ENCODE measurements at regions not wholly inside any gene's neighbourhood (a gene's known extent, or its start where the extent isn't known, plus 50 kb on each side); places are given as distances from the start of the nearest gene placed in this dataset.

- Mint-ChIP-seq H3K27me3 (ENCODE audit: insufficient read depth) (no peaks in the 10 kb centered on the region), H3K4me1 (ENCODE audit: low read depth) (no peaks in the 10 kb centered on the region), H3K36me3 (ENCODE audit: low read depth) (no peaks in the 10 kb centered on the region), H3K4me3 (no peak overlapping the region), H3K27ac (no peak overlapping the region), H3K9me3 (peaks cover 5% of the 10 kb centered on the region; the same call in 1 of the 2 replicates)
- no peak for TF ChIP-seq CTCF (IDR thresholded peaks at IDR 0.05)
- no peak for DNase-seq
These were observed 366.1 kb upstream of the FAM47C start for GRCh38 chrX:36642052-36642451.

- Mint-ChIP-seq H3K4me1 (ENCODE audit: low read depth) (no peaks in the 10 kb centered on the region), H3K36me3 (ENCODE audit: low read depth) (no peaks in the 10 kb centered on the region), H3K4me3 (no peak overlapping the region), H3K27me3 (ENCODE audit: insufficient read depth) (no peaks in the 10 kb centered on the region), H3K27ac (no peak overlapping the region), H3K9me3 (peaks cover 5% of the 10 kb centered on the region)
- DNase-seq: no peak
- TF ChIP-seq CTCF (IDR thresholded peaks at IDR 0.05): no peak
These were observed 357.5 kb upstream of the FAM47C start for GRCh38 chrX:36650622-36651021.

- no peak for DNase-seq
- peaks cover 9% of the 10 kb centered on the region; the same call in 1 of the 2 replicates for H3K9me3 Mint-ChIP-seq
- H3K4me3 Mint-ChIP-seq: no peak overlapping the region
- H3K27ac Mint-ChIP-seq: no peak overlapping the region
- no peaks in the 10 kb centered on the region for H3K36me3 Mint-ChIP-seq (ENCODE audit: low read depth)
- no peak for TF ChIP-seq CTCF (IDR thresholded peaks at IDR 0.05)
- H3K27me3 Mint-ChIP-seq (ENCODE audit: insufficient read depth): no peaks in the 10 kb centered on the region
- no peaks in the 10 kb centered on the region for H3K4me1 Mint-ChIP-seq (ENCODE audit: low read depth)
These were observed 324.7 kb upstream of the FAM47C start for GRCh38 chrX:36683507-36683906.

GRCh38 chrX:36684053-36684452 is 324.1 kb upstream of the FAM47C start:
- no peak for DNase-seq
- H3K36me3 Mint-ChIP-seq (ENCODE audit: low read depth): no peaks in the 10 kb centered on the region
- H3K27me3 Mint-ChIP-seq (ENCODE audit: insufficient read depth): no peaks in the 10 kb centered on the region
- H3K9me3 Mint-ChIP-seq: peaks cover 9% of the 10 kb centered on the region; the same call in 1 of the 2 replicates
- no peak for TF ChIP-seq CTCF (IDR thresholded peaks at IDR 0.05)
- H3K4me3 Mint-ChIP-seq: no peak overlapping the region
- H3K27ac Mint-ChIP-seq: no peak overlapping the region
- H3K4me1 Mint-ChIP-seq (ENCODE audit: low read depth): no peaks in the 10 kb centered on the region

GRCh38 chrX:36721990-36722389 is 286.2 kb upstream of the FAM47C start:
- no peak for TF ChIP-seq CTCF (IDR thresholded peaks at IDR 0.05)
- Mint-ChIP-seq H3K36me3 (ENCODE audit: low read depth) (no peaks in the 10 kb centered on the region), H3K9me3 (peaks cover 24% of the 10 kb centered on the region), H3K27ac (no peak overlapping the region), H3K27me3 (ENCODE audit: insufficient read depth) (no peaks in the 10 kb centered on the region), H3K4me3 (no peak overlapping the region), H3K4me1 (ENCODE audit: low read depth) (no peaks in the 10 kb centered on the region)
- DNase-seq: no peak

- Mint-ChIP-seq H3K4me1 (ENCODE audit: low read depth) (no peaks in the 10 kb centered on the region), H3K27me3 (ENCODE audit: insufficient read depth) (no peaks in the 10 kb centered on the region), H3K9me3 (no peaks in the 10 kb centered on the region; the same call in 1 of the 2 replicates), H3K27ac (no peak overlapping the region), H3K4me3 (no peak overlapping the region), H3K36me3 (ENCODE audit: low read depth) (no peaks in the 10 kb centered on the region)
- no peak for DNase-seq
- no peak for TF ChIP-seq CTCF (IDR thresholded peaks at IDR 0.05)
These were observed 254.6 kb upstream of the FAM47C start for GRCh38 chrX:36753602-36754001.
